22Rv1 (cell line): ENCODE measurements at regions not wholly inside any gene's neighbourhood (a gene's known extent, or its start where the extent isn't known, plus 50 kb on each side); places are given as distances from the start of the nearest gene placed in this dataset.

Experiments
- CTCF ChIP-seq: fragments of 450-650 bp; IDR thresholded peaks from 2 replicates; pipeline ENCODE4 v1.5.1; 2017; ENCODE audit warnings: mild to moderate bottlenecking
- ZFX ChIP-seq: fragments of 450-650 bp; IDR thresholded peaks from 2 replicates; pipeline ENCODE4 v1.6.1; 2017; ENCODE audit warnings: antibody characterized with exemption, borderline replicate concordance

GRCh38 chr5:173486355-173487225 is 129.9 kb downstream of the BOD1 start:
- TF ChIP-seq CTCF (no peak), ZFX (no peak)
